HUES48 (cell line): ENCODE measurements at regions not wholly inside any gene's neighbourhood (a gene's known extent, or its start where the extent isn't known, plus 50 kb on each side); places are given as distances from the start of the nearest gene placed in this dataset.

Experiments used
- H3K27ac ChIP-seq: one replicate; pipeline ENCODE4 v1.7.0; 2013; ENCODE audit warnings: low read depth, low read length, inconsistent platforms
- H3K27me3 ChIP-seq: 2 replicates; pipeline ENCODE4 v1.6.1; 2013; ENCODE audit warnings: mild to moderate bottlenecking, low read length; ENCODE audit not compliant: control insufficient read depth, insufficient read depth
- H3K36me3 ChIP-seq: 2 replicates; pipeline ENCODE4 v1.6.1; 2013; ENCODE audit warnings: low read length; ENCODE audit not compliant: control insufficient read depth, insufficient read depth
- H3K4me1 ChIP-seq: 2 replicates; pipeline ENCODE4 v1.6.1; 2013; ENCODE audit warnings: mild to moderate bottlenecking, low read length; ENCODE audit not compliant: control insufficient read depth, insufficient read depth
- H3K4me3 ChIP-seq: 2 replicates; pipeline ENCODE4 v1.5.1; 2013; ENCODE audit warnings: mild to moderate bottlenecking, low read depth, low read length
- H3K9ac ChIP-seq: 2 replicates; pipeline ENCODE4 v1.6.1; 2013; ENCODE audit warnings: mild to moderate bottlenecking, low read depth, low read length, moderate library complexity
- H3K9me3 ChIP-seq: 2 replicates; pipeline ENCODE4 v1.6.1; 2013; ENCODE audit warnings: low read length; ENCODE audit not compliant: control insufficient read depth, insufficient read depth

DNA sequence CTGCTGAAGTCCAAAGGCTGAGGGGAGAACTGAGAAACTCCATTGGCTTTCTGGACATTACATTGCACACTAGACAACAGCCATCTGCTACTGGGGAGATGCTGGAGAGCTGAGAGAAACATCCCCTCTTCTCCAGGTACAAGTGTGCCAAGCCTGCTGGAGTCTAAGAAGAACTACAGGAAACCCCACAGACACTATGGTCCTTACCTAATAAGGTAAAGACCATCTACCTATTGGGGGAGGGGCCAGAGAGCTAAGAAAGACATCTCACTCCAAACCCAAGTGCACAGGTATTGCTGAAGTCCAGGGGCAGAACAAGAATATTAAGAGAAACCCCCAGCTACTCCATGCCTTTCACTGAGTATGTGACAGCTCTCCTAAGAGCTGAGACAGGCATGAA is 338.7 kb upstream of the NCKAP5 start:
- no peaks in the 10 kb centered on the region for H3K27me3 ChIP-seq
- no peak overlapping the region for H3K4me3 ChIP-seq
- no peak overlapping the region for H3K27ac ChIP-seq
- H3K9me3 ChIP-seq: peaks cover 2% of the 10 kb centered on the region; the same call in 1 of the 2 replicates
- H3K9ac ChIP-seq: no peak overlapping the region
- H3K36me3 ChIP-seq: no peaks in the 10 kb centered on the region
- H3K4me1 ChIP-seq: no peaks in the 10 kb centered on the region

- no peaks in the 10 kb centered on the region for H3K4me1 ChIP-seq
- H3K27me3 ChIP-seq: no peaks in the 10 kb centered on the region
- H3K36me3 ChIP-seq: no peaks in the 10 kb centered on the region
- no peak overlapping the region for H3K9ac ChIP-seq
- H3K4me3 ChIP-seq: no peak overlapping the region
- no peak overlapping the region for H3K27ac ChIP-seq
- peaks cover 2% of the 10 kb centered on the region; the same call in 1 of the 2 replicates for H3K9me3 ChIP-seq
These were observed 339.9 kb upstream of the NCKAP5 start for GRCh38 chr2:133908171-133908570.

- H3K27ac ChIP-seq: no peak overlapping the region
- H3K4me1 ChIP-seq: no peaks in the 10 kb centered on the region
- no peaks in the 10 kb centered on the region for H3K36me3 ChIP-seq
- no peak overlapping the region for H3K4me3 ChIP-seq
- no peaks in the 10 kb centered on the region for H3K9me3 ChIP-seq
- H3K9ac ChIP-seq: no peak overlapping the region
- H3K27me3 ChIP-seq: no peaks in the 10 kb centered on the region
These were observed 335.7 kb upstream of the MGAT5 start for GRCh38 chr2:133918141-133918540.

GRCh38 chr2:133919285-133919684 is 334.6 kb upstream of the MGAT5 start:
- H3K4me1 ChIP-seq: no peaks in the 10 kb centered on the region

DNA sequence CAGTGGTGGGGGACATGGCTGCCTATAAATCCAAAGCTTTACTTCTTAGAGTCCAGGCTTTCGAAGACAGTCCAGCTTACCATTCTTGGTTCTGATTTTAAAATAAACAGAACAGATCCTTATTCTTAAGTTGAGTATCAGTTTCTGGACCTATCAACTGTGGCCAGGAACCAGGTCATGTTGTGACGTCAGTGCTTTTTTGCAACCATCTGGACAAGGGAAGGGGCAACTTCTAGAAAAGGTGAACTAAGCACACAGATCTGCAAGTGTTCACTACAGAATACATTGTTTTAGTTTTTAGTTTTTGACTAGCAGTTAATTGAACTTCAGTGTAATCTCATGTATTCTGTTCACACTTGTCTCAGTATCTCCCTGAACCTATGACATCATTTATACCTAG is 326.0 kb upstream of the MGAT5 start:
- Histone ChIP-seq H3K4me3 (no peak overlapping the region), H3K27me3 (no peaks in the 10 kb centered on the region), H3K9ac (no peak overlapping the region), H3K4me1 (no peaks in the 10 kb centered on the region), H3K9me3 (no peaks in the 10 kb centered on the region), H3K36me3 (no peaks in the 10 kb centered on the region), H3K27ac (no peak overlapping the region)

More at GRCh38 chr2:133919285-133919684, 334.6 kb upstream of the MGAT5 start:
- Histone ChIP-seq H3K9me3 (no peaks in the 10 kb centered on the region), H3K27ac (no peak overlapping the region), H3K9ac (no peak overlapping the region), H3K27me3 (no peaks in the 10 kb centered on the region), H3K4me3 (no peak overlapping the region), H3K36me3 (no peaks in the 10 kb centered on the region)

DNA sequence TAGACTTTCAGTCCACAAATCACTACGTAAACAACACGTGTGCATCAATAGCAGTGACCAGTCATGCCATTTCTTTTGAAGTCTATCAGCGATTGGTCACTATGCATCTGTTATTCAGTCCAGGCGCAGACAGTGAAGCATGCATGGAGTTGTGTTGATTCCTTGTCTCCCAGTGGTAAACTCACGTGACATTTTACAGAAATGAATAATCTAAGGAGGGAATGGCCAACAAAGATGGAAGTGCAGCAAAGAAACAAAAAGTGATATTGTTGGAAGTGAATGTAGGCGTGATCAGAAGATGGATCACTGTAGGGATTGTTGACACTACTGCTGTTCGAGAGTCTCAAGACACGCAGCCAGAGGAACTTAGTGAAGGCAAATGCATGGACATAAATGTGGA is 317.8 kb upstream of the MGAT5 start:
- Histone ChIP-seq H3K4me3 (no peak overlapping the region), H3K9me3 (no peaks in the 10 kb centered on the region), H3K9ac (no peak overlapping the region), H3K27me3 (no peaks in the 10 kb centered on the region), H3K27ac (no peak overlapping the region), H3K4me1 (peaks cover 5% of the 10 kb centered on the region; the same call in 1 of the 2 replicates), H3K36me3 (no peaks in the 10 kb centered on the region)

DNA sequence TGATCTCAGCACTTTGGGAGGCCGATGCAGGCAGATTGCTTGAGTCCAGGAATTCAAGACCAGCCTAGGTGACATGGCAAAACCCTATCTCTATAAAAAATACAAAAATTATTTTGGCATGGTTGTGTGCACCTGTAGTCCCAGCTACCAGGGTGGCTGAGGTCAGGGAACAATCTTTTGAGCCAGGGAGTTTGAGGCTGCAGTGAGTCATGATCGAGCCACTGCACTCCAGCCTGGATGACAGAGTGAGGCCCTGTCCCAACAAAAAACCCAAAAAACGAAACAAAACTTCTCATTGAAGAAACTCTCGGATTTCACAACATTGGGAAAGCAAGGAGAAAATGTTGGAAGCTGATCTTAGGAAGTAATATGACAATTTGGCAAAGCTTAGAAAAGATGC is 317.3 kb upstream of the MGAT5 start:
- Histone ChIP-seq H3K36me3 (no peaks in the 10 kb centered on the region), H3K9me3 (no peaks in the 10 kb centered on the region), H3K9ac (no peak overlapping the region), H3K27me3 (no peaks in the 10 kb centered on the region), H3K27ac (no peak overlapping the region), H3K4me3 (no peak overlapping the region), H3K4me1 (peaks cover 5% of the 10 kb centered on the region; the same call in 1 of the 2 replicates)

DNA sequence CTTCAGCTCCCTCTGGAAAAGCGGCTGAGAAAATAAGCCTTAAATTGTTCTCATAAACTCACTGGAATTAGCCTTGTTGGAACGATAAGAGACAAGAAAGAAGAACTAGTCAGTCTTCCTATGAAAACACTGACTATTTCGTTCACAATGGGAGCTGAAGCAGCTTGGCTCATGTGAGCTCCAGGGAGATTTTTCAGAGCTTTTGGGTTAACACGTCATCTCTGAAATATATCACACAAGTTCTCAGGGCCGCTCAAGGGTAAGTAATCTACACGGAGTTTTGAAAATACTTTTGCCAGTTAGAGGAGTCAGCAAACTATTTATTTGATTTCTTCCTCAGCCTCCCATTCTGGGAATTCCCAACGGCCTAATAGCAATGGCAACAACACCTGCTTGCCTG is 316.2 kb upstream of the MGAT5 start:
- no peaks in the 10 kb centered on the region for H3K27me3 ChIP-seq
- H3K4me1 ChIP-seq: peaks cover 5% of the 10 kb centered on the region; the same call in 1 of the 2 replicates
- no peak overlapping the region for H3K4me3 ChIP-seq
- H3K9ac ChIP-seq: no peak overlapping the region
- no peaks in the 10 kb centered on the region for H3K36me3 ChIP-seq
- no peak overlapping the region for H3K27ac ChIP-seq
- no peaks in the 10 kb centered on the region for H3K9me3 ChIP-seq

DNA sequence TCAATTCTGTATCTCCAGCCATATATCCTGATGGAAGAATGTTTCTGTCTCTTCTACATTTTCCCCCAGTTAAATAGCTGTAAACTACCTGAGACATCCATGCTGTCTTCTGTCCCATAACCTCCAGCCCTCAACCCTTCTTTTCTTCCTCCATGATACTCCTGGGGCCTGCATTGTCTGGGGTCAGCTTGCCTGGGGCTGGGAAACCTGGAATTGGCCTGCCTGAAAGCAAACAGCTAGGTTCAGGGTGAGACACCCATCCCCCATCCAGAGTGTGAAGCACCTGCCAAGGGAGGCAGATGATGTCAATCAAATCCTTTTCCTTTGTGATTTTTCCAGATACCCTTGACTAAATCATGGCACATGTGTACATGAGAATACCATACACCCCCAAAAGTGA is 313.7 kb upstream of the MGAT5 start:
- Histone ChIP-seq H3K9me3 (no peaks in the 10 kb centered on the region), H3K9ac (no peak overlapping the region), H3K27ac (no peak overlapping the region), H3K4me1 (peaks cover 5% of the 10 kb centered on the region; the same call in 1 of the 2 replicates), H3K36me3 (no peaks in the 10 kb centered on the region), H3K4me3 (no peak overlapping the region), H3K27me3 (no peaks in the 10 kb centered on the region)

- no peaks in the 10 kb centered on the region for H3K9me3 ChIP-seq
- H3K27me3 ChIP-seq: no peaks in the 10 kb centered on the region
- no peaks in the 10 kb centered on the region for H3K36me3 ChIP-seq
- no peak overlapping the region for H3K9ac ChIP-seq
- no peak overlapping the region for H3K27ac ChIP-seq
- H3K4me1 ChIP-seq: peaks cover 5% of the 10 kb centered on the region; the same call in 1 of the 2 replicates
- no peak overlapping the region for H3K4me3 ChIP-seq
These were observed 312.2 kb upstream of the MGAT5 start for GRCh38 chr2:133941666-133942065.

DNA sequence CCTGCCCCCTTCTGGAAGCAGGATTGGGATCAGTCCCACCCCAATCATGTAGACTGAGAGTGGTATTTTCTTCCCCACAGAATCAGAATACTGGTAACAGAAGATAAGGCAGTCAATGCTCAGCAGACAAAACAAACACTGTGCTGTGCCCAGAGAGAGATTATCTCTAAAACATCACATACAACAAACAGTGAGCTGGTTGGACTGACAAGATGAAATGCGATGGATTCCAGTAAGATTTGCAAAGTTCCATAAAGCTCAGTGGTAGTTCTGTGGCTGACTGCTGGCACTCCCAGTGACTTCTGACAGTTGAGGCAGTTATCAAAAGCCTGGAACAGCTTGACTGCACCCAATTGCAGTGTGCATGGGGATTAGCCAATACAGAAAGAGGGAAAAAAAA is 311.5 kb upstream of the MGAT5 start:
- no peak overlapping the region for H3K27ac ChIP-seq
- H3K36me3 ChIP-seq: no peaks in the 10 kb centered on the region
- H3K9me3 ChIP-seq: no peaks in the 10 kb centered on the region
- no peak overlapping the region for H3K9ac ChIP-seq
- no peak overlapping the region for H3K4me3 ChIP-seq
- H3K27me3 ChIP-seq: no peaks in the 10 kb centered on the region
- H3K4me1 ChIP-seq: peaks cover 5% of the 10 kb centered on the region; the same call in 1 of the 2 replicates

DNA sequence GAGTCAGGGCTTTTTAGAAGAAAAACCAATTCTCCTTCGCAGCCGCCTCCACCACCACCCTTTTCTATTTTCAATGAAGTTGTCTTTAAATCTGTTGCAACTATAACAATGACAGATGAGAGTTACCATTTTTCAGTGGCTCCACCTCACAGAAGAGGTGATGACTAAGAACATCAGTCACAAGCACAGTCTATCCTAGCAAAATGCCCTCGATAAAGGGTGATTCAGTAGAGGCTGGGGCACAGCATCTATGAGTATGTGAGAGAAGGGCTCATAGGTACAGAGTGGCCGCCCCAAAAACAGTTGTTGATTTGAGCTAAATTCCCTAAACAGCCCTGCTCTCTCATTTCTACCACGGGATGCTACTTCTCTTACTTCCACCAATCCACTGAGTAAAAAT is 310.8 kb upstream of the MGAT5 start:
- Histone ChIP-seq H3K36me3 (no peaks in the 10 kb centered on the region), H3K4me3 (no peak overlapping the region), H3K27ac (no peak overlapping the region), H3K9ac (no peak overlapping the region), H3K4me1 (peaks cover 5% of the 10 kb centered on the region; the same call in 1 of the 2 replicates), H3K27me3 (no peaks in the 10 kb centered on the region), H3K9me3 (no peaks in the 10 kb centered on the region)
